ENCODE measurements at regions not wholly inside any gene's neighbourhood (a gene's known extent, or its start where the extent isn't known, plus 50 kb on each side); places are given as distances from the start of the nearest gene placed in this dataset.

GRCh38 chr4:11252149-11252548 lies 176.5 kb downstream of the HS3ST1 start:
- no peak for TF ChIP-seq POLR2A (IDR thresholded peaks at IDR 0.05; ENCODE audit: low read depth)
- TF ChIP-seq, protein P1, sequence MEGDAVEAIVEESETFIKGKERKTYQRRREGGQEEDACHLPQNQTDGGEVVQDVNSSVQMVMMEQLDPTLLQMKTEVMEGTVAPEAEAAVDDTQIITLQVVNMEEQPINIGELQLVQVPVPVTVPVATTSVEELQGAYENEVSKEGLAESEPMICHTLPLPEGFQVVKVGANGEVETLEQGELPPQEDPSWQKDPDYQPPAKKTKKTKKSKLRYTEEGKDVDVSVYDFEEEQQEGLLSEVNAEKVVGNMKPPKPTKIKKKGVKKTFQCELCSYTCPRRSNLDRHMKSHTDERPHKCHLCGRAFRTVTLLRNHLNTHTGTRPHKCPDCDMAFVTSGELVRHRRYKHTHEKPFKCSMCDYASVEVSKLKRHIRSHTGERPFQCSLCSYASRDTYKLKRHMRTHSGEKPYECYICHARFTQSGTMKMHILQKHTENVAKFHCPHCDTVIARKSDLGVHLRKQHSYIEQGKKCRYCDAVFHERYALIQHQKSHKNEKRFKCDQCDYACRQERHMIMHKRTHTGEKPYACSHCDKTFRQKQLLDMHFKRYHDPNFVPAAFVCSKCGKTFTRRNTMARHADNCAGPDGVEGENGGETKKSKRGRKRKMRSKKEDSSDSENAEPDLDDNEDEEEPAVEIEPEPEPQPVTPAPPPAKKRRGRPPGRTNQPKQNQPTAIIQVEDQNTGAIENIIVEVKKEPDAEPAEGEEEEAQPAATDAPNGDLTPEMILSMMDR (IDR thresholded peaks at IDR 0.05) = no peak
- TF ChIP-seq POLR2AphosphoS5 (IDR thresholded peaks at IDR 0.05) = no peak
